ENCODE measurements at regions not wholly inside any gene's neighbourhood (a gene's known extent, or its start where the extent isn't known, plus 50 kb on each side); places are given as distances from the start of the nearest gene placed in this dataset.

GRCh38 chr4:45931154-45931553 is 192.7 kb downstream of the GABRG1 start:
- TF ChIP-seq POLR2A (IDR thresholded peaks at IDR 0.05; ENCODE audit: low read length) (no peak), GATA1 (IDR thresholded peaks at IDR 0.05; ENCODE audit: low read depth, low read length) (no peak)
